MM.1S (cell line): ENCODE measurements at regions not wholly inside any gene's neighbourhood (a gene's known extent, or its start where the extent isn't known, plus 50 kb on each side); places are given as distances from the start of the nearest gene placed in this dataset.

ENCODE experiments used
- CTCF ChIP-seq: fragments of 300-600 bp; sonication (generic); IDR thresholded peaks from 2 replicates; pipeline ENCODE4 v1.5.1; 2016; ENCODE audit warnings: antibody characterized with exemption, low read length, mixed read lengths
- EZH2 ChIP-seq: fragments of 300-600 bp; sonication (generic); optimal IDR thresholded peaks from 2 replicates; pipeline ENCODE3; 2017; ENCODE audit warnings: low read depth, mild to moderate bottlenecking, antibody characterized with exemption, low read length, mixed read lengths
- EZH2phosphoT487 ChIP-seq: fragments of 300-600 bp; sonication (generic); IDR thresholded peaks from 2 replicates; pipeline ENCODE4 v1.6.1; 2018; ENCODE audit warnings: antibody characterized with exemption, low read length

GRCh38 chr1:90220496-90220895, 225.6 kb downstream of the ZNF326 start:
- TF ChIP-seq CTCF (no peak), EZH2 (no peak), EZH2phosphoT487 (no peak)
